GM10266 (cell line): ENCODE measurements at regions not wholly inside any gene's neighbourhood (a gene's known extent, or its start where the extent isn't known, plus 50 kb on each side); places are given as distances from the start of the nearest gene placed in this dataset.

ENCODE experiments used
- DNase-seq: peaks from one replicate; pipeline ENCODE4 v3.0.0; 2012; ENCODE audit errors: extremely low spot score
- CTCF ChIP-seq: IDR thresholded peaks from 2 replicates; pipeline ENCODE4 v1.5.1; 2012; ENCODE audit warnings: mild to moderate bottlenecking, low read depth; ENCODE audit not compliant: control insufficient read depth, insufficient read depth; ENCODE audit errors: missing control alignments

- DNase-seq = no peak
- no peak for TF ChIP-seq CTCF
Observed at GRCh38 chr4:62130230-62130629, 930.1 kb downstream of the ADGRL3 start.
